ENCODE measurements at regions not wholly inside any gene's neighbourhood (a gene's known extent, or its start where the extent isn't known, plus 50 kb on each side); places are given as distances from the start of the nearest gene placed in this dataset.
"Not testable (repeated sequence)": the region's sequence is repeated elsewhere in the genome, so short reads cannot be mapped to it uniquely, and the experiment has no call there.

- TF ChIP-seq, protein P1, sequence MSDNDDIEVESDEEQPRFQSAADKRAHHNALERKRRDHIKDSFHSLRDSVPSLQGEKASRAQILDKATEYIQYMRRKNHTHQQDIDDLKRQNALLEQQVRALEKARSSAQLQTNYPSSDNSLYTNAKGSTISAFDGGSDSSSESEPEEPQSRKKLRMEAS (IDR thresholded peaks at IDR 0.05; ENCODE audit: low read depth, low read length): no peak
- TF ChIP-seq CTCF (IDR thresholded peaks at IDR 0.05; ENCODE audit: low read depth, low read length) (no peak), MYC (IDR thresholded peaks at IDR 0.05; ENCODE audit: low read depth, low read length) (no peak), POLR2A (IDR thresholded peaks at IDR 0.05; ENCODE audit: extremely low read depth, insufficient read length) (no peak)
- DNase-seq (ENCODE audit: low read depth): no peak
- H3K4me3 ChIP-seq (ENCODE audit: low read depth, low read length): no peak overlapping the region
Measured at GRCh38 chr12:33129500-33129899, 232.9 kb upstream of the PKP2 start.

DNA sequence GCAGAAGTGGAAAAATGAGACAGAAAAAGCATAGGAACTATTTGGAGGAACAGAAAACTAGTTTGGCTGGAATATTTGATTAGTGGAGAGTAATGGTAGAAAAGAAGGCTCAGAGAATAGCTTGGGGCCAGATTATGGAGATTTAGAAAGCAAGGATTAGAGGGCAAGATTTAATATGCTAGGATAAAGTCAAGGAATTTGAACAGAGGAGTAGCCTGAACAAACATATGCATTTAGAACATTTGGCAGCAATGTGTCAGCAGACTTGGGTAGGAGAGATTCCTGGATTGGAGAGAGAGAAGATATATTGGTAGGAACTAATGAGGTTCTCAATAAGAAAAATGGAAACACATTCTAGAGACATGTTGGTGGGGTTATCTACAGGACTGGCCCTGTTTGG is 229.2 kb upstream of the PKP2 start:
- no peak overlapping the region for H3K4me3 ChIP-seq (ENCODE audit: low read depth, low read length)
- TF ChIP-seq MYC (IDR thresholded peaks at IDR 0.05; ENCODE audit: low read depth, low read length) (no peak), POLR2A (IDR thresholded peaks at IDR 0.05; ENCODE audit: extremely low read depth, insufficient read length) (no peak), CTCF (IDR thresholded peaks at IDR 0.05; ENCODE audit: low read depth, low read length) (no peak)
- TF ChIP-seq, protein P1 (IDR thresholded peaks at IDR 0.05; ENCODE audit: low read depth, low read length): no peak
- no peak for DNase-seq (ENCODE audit: low read depth)

DNA sequence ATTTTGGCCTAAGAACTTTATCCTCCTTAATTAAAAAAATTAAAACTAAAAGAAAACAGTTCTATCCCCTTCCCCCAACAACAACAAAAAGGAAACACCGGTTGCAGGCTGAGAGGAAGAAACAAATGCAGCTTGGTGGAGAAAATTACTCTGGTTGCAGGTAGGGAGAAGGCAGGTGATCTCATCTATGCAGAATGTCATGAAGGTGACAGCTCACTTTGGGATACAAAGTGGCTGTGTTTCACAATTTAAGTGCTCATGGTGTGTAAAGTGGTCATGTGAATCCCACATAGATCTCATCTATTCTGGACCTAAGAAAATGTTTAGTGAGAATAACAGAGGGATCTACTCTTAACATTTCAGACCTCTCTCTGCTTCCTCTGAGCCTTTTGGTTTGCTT is 219.7 kb upstream of the PKP2 start:
- DNase-seq (ENCODE audit: low read depth): no peak
- TF ChIP-seq, protein P1 (IDR thresholded peaks at IDR 0.05; ENCODE audit: low read depth, low read length): no peak
- TF ChIP-seq POLR2A (IDR thresholded peaks at IDR 0.05; ENCODE audit: extremely low read depth, insufficient read length): no peak
- no peak for TF ChIP-seq MYC (IDR thresholded peaks at IDR 0.05; ENCODE audit: low read depth, low read length)
- TF ChIP-seq CTCF (IDR thresholded peaks at IDR 0.05; ENCODE audit: low read depth, low read length): no peak
- no peak overlapping the region for H3K4me3 ChIP-seq (ENCODE audit: low read depth, low read length)

DNA sequence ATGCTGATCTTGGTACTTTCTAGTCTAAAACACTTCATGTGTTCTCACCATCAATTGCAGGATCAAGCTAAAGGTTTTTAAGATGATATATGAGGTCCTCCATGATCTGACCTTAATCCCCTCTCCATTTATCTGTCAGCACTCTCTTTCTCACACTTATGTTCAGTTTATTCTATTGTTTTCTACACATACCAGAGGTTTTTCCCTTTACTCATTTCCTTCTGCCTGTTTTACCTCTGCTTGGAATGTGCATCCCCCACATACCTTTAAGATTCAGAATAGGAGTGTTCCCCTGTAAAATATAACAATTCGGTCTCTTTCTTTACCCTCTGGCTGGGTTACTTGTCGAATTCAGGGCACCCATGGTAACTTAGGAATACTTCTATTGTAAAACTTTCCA is 219.1 kb upstream of the PKP2 start:
- H3K4me3 ChIP-seq (ENCODE audit: low read depth, low read length): no peak overlapping the region
- TF ChIP-seq MYC (IDR thresholded peaks at IDR 0.05; ENCODE audit: low read depth, low read length) (no peak), POLR2A (IDR thresholded peaks at IDR 0.05; ENCODE audit: extremely low read depth, insufficient read length) (no peak), CTCF (IDR thresholded peaks at IDR 0.05; ENCODE audit: low read depth, low read length) (no peak)
- TF ChIP-seq, protein P1 (IDR thresholded peaks at IDR 0.05; ENCODE audit: low read depth, low read length): no peak

GRCh38 chr12:33111850-33112249 is 215.3 kb upstream of the PKP2 start:
- DNase-seq (ENCODE audit: low read depth): no peak
- no peak overlapping the region for H3K4me3 ChIP-seq (ENCODE audit: low read depth, low read length)
- TF ChIP-seq, protein P1 (IDR thresholded peaks at IDR 0.05; ENCODE audit: low read depth, low read length): no peak
- TF ChIP-seq MYC (IDR thresholded peaks at IDR 0.05; ENCODE audit: low read depth, low read length) (no peak), CTCF (IDR thresholded peaks at IDR 0.05; ENCODE audit: low read depth, low read length) (no peak), POLR2A (IDR thresholded peaks at IDR 0.05; ENCODE audit: extremely low read depth, insufficient read length) (no peak)

More for the DNA sequence above, 219.1 kb upstream of the PKP2 start:
- DNase-seq (ENCODE audit: low read depth): no peak

DNA sequence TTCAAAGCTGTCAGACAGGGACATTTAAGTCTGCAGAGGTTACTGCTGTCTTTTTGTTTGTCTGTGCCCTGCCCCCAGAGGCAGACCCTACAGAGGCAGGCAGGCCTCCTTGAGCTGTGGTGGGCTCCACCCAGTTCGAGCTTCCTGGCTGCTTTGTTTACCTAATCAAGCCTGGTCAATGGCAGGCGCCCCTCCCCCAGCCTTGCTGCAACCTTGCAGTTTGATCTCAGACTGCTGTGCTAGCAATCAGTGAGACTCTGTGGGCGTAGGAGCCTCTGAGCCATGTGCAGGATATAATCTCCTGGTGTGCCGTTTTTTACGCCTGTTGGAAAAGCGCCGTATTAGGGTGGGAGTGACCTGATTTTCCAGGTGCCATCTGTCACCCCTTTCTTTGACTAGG is 211.2 kb upstream of the PKP2 start:
- DNase-seq (ENCODE audit: low read depth): not testable (repeated sequence)

More for the DNA sequence above, 211.2 kb upstream of the PKP2 start:
- H3K4me3 ChIP-seq (ENCODE audit: low read depth, low read length): not testable (repeated sequence)

Data from NB4 (cell line).